ENCODE measurements at regions not wholly inside any gene's neighbourhood (a gene's known extent, or its start where the extent isn't known, plus 50 kb on each side); places are given as distances from the start of the nearest gene placed in this dataset.

GRCh38 chr2:136259551-136259950 is 141.6 kb upstream of the CXCR4 start:
- Histone ChIP-seq H3K4me2 (no peak overlapping the region), H3K9me3 (ENCODE audit: insufficient read depth, low read depth) (no peaks in the 10 kb centered on the region; the same call in 1 of the 2 replicates), H3K36me3 (ENCODE audit: low read depth) (no peaks in the 10 kb centered on the region), H3K9me2 (ENCODE audit: insufficient read depth) (no peaks in the 10 kb centered on the region), H2AFZ (no peak overlapping the region), H3F3A (ENCODE audit: insufficient read depth, low read depth) (no peaks in the 10 kb centered on the region), H3K4me1 (replicated peaks; ENCODE audit: insufficient read depth) (no peaks in the 10 kb centered on the region), H3K79me2 (ENCODE audit: low read depth) (no peaks in the 10 kb centered on the region), H4K20me1 (ENCODE audit: insufficient read depth) (no peaks in the 10 kb centered on the region), H3K27ac (no peak overlapping the region), H3K4me3 (no peak overlapping the region), H3K27me3 (ENCODE audit: insufficient read depth, low read depth) (no peaks in the 10 kb centered on the region)
- no TSS peak for BruUV-seq (replicated peaks)
- CTCF ChIA-PET = no interaction called here
- POLR2A ChIA-PET (ENCODE audit: unreplicated experiment) = interaction anchor here (0.6 kb wide), 1 partner anchor 277 kb away, joined by 5 read pairs; no protein-coding TSS in a partner anchor
- TF ChIP-seq EZH2 (IDR thresholded peaks at IDR 0.05; ENCODE audit: low read depth) = no peak
- TF ChIP-seq, protein P1, sequence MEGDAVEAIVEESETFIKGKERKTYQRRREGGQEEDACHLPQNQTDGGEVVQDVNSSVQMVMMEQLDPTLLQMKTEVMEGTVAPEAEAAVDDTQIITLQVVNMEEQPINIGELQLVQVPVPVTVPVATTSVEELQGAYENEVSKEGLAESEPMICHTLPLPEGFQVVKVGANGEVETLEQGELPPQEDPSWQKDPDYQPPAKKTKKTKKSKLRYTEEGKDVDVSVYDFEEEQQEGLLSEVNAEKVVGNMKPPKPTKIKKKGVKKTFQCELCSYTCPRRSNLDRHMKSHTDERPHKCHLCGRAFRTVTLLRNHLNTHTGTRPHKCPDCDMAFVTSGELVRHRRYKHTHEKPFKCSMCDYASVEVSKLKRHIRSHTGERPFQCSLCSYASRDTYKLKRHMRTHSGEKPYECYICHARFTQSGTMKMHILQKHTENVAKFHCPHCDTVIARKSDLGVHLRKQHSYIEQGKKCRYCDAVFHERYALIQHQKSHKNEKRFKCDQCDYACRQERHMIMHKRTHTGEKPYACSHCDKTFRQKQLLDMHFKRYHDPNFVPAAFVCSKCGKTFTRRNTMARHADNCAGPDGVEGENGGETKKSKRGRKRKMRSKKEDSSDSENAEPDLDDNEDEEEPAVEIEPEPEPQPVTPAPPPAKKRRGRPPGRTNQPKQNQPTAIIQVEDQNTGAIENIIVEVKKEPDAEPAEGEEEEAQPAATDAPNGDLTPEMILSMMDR (conservative IDR thresholded peaks at IDR 0.05) = no peak
- intact Hi-C loops (cut with micrococcal nuclease; ENCODE audit: unreplicated experiment) = no loop called here
- DNase-seq = no peak

- no peak for DNase-seq
- Histone ChIP-seq H3K27ac (no peak overlapping the region), H3K4me2 (no peak overlapping the region), H3F3A (ENCODE audit: insufficient read depth, low read depth) (no peaks in the 10 kb centered on the region), H3K79me2 (ENCODE audit: low read depth) (no peaks in the 10 kb centered on the region), H3K4me3 (no peak overlapping the region), H3K9me3 (ENCODE audit: insufficient read depth, low read depth) (no peaks in the 10 kb centered on the region), H4K20me1 (ENCODE audit: insufficient read depth) (no peaks in the 10 kb centered on the region), H3K36me3 (ENCODE audit: low read depth) (no peaks in the 10 kb centered on the region), H3K4me1 (replicated peaks; ENCODE audit: insufficient read depth) (no peaks in the 10 kb centered on the region), H3K9me2 (ENCODE audit: insufficient read depth) (no peaks in the 10 kb centered on the region), H3K27me3 (ENCODE audit: insufficient read depth, low read depth) (no peaks in the 10 kb centered on the region), H2AFZ (no peak overlapping the region)
- TF ChIP-seq EZH2 (IDR thresholded peaks at IDR 0.05; ENCODE audit: low read depth) = no peak
- TF ChIP-seq, protein P1 (conservative IDR thresholded peaks at IDR 0.05) = no peak
- no TSS peak for BruUV-seq (replicated peaks)
- intact Hi-C loops (cut with micrococcal nuclease; ENCODE audit: unreplicated experiment) = no loop called here
- ChIA-PET CTCF (no interaction called here), POLR2A (ENCODE audit: unreplicated experiment) (no interaction called here)
These were observed 139.9 kb upstream of the CXCR4 start for GRCh38 chr2:136257893-136258292.

DNA sequence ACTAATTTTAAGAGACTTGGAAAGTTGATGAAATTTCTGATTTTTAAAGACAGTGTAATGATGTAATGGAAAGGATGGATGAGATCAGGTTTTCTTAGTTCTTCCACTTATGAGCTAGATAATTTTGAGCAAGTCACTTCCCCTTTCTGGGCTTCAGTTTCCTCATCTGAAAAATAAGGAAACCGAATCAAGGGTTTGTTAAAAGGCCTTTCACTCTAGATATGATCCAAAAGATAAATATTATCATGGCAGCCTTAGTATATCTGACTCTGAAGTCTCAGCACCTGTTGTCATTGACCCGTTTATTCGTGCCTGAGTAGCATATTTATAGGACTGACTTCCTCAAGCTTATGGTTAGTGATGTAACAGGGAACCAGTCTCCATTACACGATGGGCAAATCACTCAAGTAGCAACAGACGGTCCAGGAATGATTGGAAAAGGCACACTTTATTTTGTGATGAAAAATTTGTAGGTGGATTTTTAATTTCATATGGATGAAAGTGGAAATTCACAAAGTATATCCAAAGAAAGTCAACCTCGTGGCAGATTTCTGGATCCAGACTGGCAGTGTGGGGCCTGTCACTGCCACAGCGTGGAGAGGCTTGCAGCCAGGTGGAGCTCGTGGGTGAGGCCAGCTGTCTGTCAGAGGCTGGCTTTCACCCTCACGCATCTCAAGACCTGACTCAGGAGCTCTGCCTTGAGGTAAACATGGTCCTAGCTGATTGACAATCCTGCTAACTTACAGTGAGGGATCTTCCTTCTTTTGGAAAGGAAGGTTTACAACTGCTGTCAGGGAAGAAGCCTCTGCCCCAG is 137.9 kb upstream of the CXCR4 start:
- H3K9me3 ChIP-seq (ENCODE audit: insufficient read depth, low read depth) = no peaks in the 10 kb centered on the region
- ChIA-PET POLR2A (ENCODE audit: unreplicated experiment) (no interaction called here), CTCF (no interaction called here)
- H4K20me1 ChIP-seq (ENCODE audit: insufficient read depth) = no peaks in the 10 kb centered on the region
- intact Hi-C loops (cut with micrococcal nuclease; ENCODE audit: unreplicated experiment) = no loop called here
- H3K4me2 ChIP-seq = no peak overlapping the region
- TF ChIP-seq EZH2 (IDR thresholded peaks at IDR 0.05; ENCODE audit: low read depth) = no peak
- TF ChIP-seq, protein P1 (conservative IDR thresholded peaks at IDR 0.05) = no peak
- no peaks in the 10 kb centered on the region for H3K27me3 ChIP-seq (ENCODE audit: insufficient read depth, low read depth)
- H3K9me2 ChIP-seq (ENCODE audit: insufficient read depth) = no peaks in the 10 kb centered on the region
- no peaks in the 10 kb centered on the region for H3K79me2 ChIP-seq (ENCODE audit: low read depth)
- no peaks in the 10 kb centered on the region for H3K36me3 ChIP-seq (ENCODE audit: low read depth)
- no TSS peak for BruUV-seq (replicated peaks)
- no peaks in the 10 kb centered on the region for H3K4me1 ChIP-seq (replicated peaks; ENCODE audit: insufficient read depth)
- H3F3A ChIP-seq (ENCODE audit: insufficient read depth, low read depth) = no peaks in the 10 kb centered on the region
- H2AFZ ChIP-seq = no peak overlapping the region
- H3K27ac ChIP-seq = no peak overlapping the region
- no peak for DNase-seq
- H3K4me3 ChIP-seq = no peak overlapping the region
